Activated T-cell treated with anti-CD3 and anti-CD28 coated beads for 4 hours (primary cell): ENCODE measurements at regions not wholly inside any gene's neighbourhood (a gene's known extent, or its start where the extent isn't known, plus 50 kb on each side); places are given as distances from the start of the nearest gene placed in this dataset.

Experiments
- DNase-seq: peaks from one replicate; pipeline ENCODE4 v3.0.0-alpha.2; 2020

DNA sequence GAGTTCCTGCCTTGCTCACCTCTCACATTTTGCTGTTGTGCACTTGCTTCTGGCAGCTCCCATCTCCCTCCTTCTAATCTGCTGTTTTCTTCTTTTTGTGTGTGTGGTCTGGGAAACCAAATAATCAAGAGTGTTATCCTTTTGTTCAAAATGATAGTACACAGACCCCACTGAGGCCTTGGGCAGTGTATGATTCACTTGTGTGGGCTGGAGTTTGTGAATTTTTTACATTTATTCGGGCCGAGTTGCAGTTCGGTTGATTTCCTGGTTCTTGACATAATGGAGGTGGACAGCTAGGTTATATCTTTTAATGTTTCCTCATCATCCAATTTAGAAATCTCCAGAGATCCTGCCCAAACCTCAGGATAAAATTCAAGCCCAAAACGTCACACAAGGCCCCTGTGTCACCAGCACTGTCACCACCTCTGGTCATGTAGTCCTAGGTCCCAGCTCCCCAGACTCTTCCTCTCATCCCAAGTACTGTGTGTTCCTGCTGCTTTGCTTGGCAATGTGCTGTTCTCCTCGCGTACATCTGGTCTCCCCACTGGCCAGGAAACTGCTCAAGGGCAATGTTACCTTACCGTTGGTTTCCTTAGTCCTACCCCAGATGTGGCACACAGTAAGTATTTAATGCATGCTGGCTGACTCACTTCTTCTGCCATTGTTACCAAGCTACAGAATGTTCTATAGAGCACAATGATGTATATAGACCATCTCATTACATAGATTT is 55.7 kb upstream of the PHACTR2 start:
- no peak for DNase-seq

DNA sequence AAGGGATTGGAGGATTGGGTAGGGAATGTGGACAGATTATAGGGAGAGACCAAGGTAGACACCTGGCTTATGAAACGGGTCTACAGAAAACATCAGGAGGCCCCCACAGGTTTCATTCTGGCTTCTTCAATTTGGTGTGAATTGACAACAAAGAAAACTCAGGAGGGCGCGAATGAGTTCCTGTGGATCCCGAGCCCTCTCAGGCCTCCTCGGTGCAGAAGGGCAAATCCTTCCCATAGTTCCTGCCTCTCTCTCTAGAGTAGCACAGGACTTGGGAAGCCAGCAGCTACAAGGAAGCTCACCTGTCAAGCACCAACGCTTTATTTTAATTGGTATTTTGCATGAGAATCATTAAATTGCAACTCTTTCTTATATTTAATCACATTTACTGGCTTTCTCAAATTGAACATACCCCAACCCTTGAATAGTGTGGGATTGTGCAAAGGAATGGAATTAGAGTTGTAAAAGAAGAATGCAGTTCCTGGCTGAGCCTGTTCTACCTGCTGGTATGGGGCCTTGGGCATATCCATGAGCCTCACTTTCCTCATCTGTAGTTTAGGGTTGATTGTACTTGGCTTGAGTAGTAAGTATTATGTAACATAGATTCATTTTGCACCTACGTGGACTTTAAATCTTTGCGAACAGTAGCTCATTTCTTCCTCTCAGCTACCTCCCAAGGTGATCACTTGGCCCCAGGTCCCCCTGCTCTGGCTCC is 56.4 kb upstream of the PHACTR2 start:
- DNase-seq, result no peak

DNA sequence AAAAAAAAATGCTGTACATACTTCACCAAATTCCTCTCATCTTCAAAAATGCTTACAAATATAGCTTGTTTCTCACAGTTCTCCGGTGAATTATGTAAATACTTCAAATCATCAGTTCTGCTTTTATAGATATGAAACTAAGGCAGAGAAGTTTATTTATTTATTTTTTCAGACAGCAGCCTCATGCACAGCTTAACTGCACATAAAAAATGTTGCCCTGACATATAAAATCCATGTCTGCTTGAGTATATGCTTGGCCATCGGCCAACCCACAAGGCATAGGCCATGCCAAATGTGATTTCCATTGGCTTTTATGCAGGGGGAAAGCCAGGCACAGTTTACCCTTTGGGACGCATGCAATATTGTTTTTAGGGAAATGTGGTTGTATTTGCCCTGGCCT is 57.3 kb upstream of the PHACTR2 start:
- no peak for DNase-seq

DNA sequence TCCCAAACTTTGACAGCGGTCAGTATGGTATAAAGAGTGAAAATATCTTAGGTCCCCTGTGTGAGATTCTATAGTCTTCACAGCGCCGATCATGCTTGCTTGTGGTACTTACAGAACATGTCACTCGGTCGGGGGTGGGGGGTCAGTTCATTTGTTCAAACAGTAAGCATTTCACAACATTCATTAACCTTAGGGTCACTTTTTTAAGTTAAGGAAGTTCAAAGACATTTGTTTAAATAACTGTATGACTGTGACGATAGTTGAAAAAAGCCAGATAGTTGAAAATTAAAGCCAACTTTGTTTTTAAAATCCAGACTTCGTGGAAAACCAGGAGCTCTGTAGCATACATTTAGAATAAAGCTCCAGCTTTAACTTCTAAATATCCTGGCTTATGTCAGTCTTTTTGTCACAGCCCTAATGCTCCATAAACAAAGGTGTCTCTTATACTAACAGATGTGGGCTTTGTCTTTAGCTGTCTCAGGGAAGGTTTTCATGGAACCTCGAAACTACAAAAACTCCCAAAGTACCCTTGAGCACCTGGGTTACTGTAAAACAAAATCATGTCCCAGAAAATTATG is 57.9 kb upstream of the PHACTR2 start:
- DNase-seq, result no peak

DNA sequence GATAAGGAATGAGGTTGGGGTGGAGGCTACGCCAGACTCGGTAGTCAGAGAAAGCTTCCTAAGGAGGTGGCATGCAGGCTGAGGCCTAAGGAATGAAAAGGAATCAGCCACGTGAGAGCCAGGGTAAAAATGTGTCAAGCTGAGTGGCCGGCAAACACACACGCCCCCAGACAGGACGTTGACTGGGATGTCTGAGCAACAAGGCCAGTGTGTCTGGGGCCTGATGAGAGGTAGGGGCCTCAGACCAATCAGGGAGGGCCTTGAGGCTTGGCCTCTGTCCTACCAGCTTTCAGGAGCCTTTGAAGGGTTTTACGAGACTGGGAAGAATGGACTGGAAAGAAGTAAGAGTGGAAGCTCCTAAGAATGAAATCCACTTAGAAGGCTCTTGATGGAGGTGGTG is 61.0 kb upstream of the PHACTR2 start:
- no peak for DNase-seq

DNA sequence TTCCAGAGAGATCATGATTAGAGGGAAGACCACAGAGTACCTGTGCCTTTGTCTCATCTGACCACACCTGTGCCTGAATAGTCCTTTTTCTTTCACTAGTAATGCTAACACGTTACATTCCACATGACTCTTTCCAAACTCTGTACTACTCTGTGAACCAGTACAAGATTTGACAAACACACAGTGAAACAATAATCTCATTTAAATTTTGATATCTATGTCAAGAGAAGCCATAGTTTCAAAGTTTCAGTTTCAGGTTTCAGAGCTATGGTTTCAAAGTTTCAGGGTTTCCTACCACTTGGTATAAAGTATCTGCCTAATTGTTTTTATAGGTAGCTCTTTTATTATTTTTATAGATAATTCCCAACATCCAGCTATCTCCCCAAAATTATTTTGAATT is 62.0 kb upstream of the PHACTR2 start:
- DNase-seq, result no peak

DNA sequence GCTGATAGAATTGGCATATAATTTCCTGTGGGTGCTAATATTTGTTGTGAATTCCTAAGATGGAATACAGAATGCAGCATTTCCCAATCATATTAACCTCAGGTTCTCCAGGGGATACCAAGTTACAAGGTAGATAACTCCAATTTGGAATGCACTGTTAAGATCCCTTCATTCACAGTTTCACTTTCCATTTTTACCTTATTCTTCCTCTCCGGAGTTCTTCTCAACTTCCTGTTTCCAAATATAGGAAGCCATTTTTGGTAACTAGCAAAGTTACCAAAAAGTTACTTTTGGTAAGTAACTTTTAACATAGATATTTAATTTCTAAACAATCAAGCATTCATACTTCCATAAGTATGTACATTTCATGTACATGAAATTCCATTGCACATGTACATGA is 63.5 kb upstream of the PHACTR2 start:
- no peak for DNase-seq

- no peak for DNase-seq
Observed at GRCh38 chr6:143613749-143614148, 64.0 kb upstream of the PHACTR2 start.

DNA sequence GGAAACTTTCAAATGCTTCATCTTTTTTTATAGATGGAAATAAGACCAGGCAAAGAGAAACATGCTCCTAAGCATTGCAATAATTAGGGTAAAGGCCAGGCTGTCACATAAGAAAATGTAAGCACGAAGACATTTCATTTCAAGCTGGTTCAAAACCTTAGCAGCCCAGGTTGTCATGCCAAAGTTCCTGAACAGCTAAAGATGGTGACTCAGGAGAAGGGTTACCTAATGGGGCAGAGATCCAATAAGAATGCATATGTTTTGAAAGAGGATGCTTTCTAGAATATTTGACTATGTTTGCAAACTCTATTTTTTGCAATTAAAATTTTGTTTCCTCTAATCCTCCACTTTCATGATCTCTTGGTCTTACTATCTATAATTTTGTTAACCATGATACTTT is 65.6 kb upstream of the PHACTR2 start:
- no peak for DNase-seq

- DNase-seq, result no peak
Observed at GRCh38 chr6:143611580-143611979, 66.2 kb upstream of the PHACTR2 start.

DNA sequence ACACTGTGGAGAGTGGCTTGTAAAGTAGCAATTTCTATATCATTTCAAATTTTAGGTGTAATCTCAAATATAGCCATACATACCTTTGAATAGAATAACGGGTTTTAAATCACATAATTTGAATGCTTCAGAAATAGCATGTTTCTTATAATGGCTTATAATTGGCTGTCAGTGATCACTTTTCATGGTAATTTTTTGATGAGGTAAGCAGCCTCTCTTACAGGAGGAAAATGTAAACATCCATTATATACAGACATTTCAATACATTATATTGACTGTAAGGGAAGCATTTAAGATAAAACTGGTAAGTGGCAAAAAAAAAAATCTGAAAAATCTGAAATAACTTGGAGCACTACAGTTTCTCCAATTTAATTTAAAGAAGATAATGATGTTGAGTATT is 67.8 kb upstream of the PHACTR2 start:
- no peak for DNase-seq

- DNase-seq, result no peak
Observed at GRCh38 chr6:143609501-143609900, 68.3 kb upstream of the PHACTR2 start.

DNA sequence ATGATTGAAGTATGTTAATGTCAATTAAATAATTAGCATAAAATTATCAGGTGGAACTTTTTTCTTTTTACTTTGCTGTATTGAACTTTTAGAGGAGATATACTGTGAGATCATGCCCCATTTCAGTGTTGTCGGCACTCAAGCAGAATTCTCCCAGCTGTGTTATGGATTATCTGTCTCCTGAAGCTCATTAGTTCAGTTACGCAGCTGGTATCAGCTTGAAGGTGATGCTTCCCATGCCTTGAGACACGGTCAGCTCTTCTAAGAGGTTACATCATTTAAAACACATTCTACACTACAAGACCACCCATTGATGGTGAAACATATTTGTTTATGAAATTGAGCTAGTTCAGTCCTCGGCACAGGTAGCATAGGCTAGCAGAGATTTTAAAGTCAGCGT is 68.9 kb upstream of the PHACTR2 start:
- no peak for DNase-seq

- DNase-seq, result no peak
Observed at GRCh38 chr6:143607974-143608373, 69.8 kb upstream of the PHACTR2 start.

- no peak for DNase-seq
Observed at GRCh38 chr6:143607168-143607567, 70.6 kb upstream of the PHACTR2 start.

DNA sequence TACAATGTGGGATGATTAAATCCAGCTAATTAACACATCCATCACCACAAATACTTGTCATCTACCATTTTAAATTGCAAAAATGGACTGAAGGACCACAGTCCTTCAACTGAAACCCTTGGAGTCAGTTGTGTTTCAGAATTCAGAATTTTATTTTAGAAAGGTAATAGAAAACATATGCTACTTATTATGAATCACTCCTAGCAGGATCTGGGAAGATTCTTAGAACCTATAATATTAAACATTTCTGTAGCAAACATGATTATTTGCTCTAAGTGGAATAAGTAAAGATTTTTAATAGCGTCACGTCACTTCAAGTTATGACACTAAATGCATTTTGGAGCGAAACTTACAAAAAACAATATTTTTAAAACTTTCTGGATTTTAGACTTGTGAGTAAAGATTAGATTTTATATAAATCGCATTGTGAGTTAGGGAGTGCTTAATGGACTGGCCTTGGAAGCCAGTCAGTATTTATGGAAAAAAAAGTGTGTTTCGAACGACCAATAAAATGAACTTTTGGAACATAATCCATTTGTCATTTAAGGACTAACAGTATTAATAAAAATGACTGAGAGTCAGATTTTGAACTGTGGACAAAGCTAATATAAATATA is 71.8 kb upstream of the PHACTR2 start:
- DNase-seq, result no peak

DNA sequence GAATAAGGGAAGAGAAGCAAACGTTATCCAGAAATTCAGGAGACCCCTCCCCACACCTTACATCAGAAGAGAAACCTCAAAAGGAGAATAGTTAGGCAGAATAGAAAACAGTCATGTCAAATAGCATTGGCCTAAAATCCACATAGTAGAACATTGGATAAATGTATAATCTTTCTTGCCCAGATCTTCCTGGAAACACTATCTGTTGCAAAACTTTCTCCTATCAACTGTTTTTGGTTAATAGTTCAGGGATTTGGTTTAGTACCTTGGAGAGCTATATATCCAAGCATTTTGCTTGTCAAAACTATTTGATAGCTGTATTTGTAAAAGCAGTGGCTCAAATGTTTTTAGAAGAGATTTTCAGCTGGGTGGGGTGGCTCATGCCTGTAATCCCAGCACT is 74.3 kb upstream of the PHACTR2 start:
- DNase-seq, result no peak

- no peak for DNase-seq
Observed at GRCh38 chr6:143601504-143601903, 76.3 kb upstream of the PHACTR2 start.

GRCh38 chr6:143600821-143601220 is 76.9 kb upstream of the PHACTR2 start:
- no peak for DNase-seq

GRCh38 chr6:143598466-143599080 is 79.2 kb upstream of the PHACTR2 start:
- no peak for DNase-seq

DNA sequence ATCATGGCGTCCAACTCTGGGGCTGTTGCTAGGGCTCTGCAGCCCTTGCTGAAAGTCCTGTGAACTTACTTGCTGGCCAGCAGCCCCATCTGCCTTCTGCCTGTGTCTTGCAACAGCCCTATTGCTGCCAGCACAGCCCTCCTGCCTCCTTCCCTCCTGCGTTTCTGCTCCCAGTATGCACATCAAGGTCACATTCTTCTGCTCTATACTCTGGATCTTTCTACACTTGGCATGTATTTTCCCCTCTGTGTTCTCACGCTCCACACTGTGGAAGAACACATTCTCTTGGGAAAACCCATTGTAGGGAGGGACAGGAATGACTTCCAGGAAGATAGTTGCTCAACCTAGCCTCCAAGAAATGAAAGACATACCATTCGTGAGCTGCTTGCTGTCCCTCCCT is 80.9 kb upstream of the PHACTR2 start:
- DNase-seq, result no peak

- no peak for DNase-seq
Observed at GRCh38 chr6:143595251-143596036, 82.3 kb upstream of the PHACTR2 start.

DNA sequence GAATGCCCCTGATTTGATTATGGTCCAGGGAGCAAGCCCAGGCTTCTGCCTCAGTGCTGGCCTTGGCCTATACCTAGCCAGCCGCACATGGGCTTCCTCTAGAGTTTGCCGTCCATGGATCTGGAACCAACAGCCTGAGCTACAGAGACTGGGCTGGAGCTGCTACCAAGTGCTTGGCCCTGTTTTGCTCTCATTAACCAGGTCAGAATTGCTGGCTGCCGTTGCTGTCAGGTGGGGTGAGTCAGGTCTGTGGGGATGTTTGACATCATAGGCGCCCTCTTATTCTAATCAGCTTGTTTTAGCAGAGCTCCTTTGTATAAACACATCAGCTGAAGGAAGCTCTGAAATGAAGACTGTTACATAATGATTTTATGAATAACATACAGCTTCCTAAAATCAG is 83.1 kb upstream of the PHACTR2 start:
- DNase-seq, result no peak
